K562 (cell line): ENCODE measurements at regions not wholly inside any gene's neighbourhood (a gene's known extent, or its start where the extent isn't known, plus 50 kb on each side); places are given as distances from the start of the nearest gene placed in this dataset.

ENCODE experiments used
- ATAC-seq: fragments of 200-7000 bp; cut with Tn5 transposase; 3 replicates; pipeline ENCODE4 v1.9.1; 2020; ENCODE audit warnings: moderate library complexity
- BruUV-seq: library from RNA; stranded (reverse); fragments of 400-500 nt; replicated peaks from 2 replicates; lab custom pipeline; 2021; lab: Mats Ljungman, UMichigan
- CTCF ChIA-PET: fragments of 300-600 bp; formaldehyde crosslinking; extraction: SDS; loops from one replicate; lab custom pipeline; 2021; ENCODE audit warnings: low intra/inter-chr PET ratio; lab: Yijun Ruan, JAX
- POLR2A ChIA-PET: fragments of 300-600, 350-650 bp; sonication (Branson Sonifier 250); formaldehyde crosslinking; extraction: SDS; loops from one replicate; lab custom pipeline; 2021; ENCODE audit warnings: antibody characterized with exemption, inconsistent platforms; lab: Yijun Ruan, JAX
- DNase-seq, 4 experiments: peaks; one replicate each; pipeline versions ENCODE4 v3.0.0 to v3.0.0-alpha.2; 2011 to 2018; ENCODE audit warnings: low spot score in 3 of 4, mixed read lengths in 3 of 4; ENCODE audit errors: extremely low read depth in 1 of 4
- FAIRE-seq: peaks from 2 replicates; lab custom pipeline; 2011; peaks lifted over from hg19 to GRCh38; lab: Jason Lieb, UNC
- H2AFZ ChIP-seq: 2 replicates; pipeline ENCODE4 v1.6.0; 2011; ENCODE audit warnings: low read depth, low read length, control low read depth, inconsistent platforms
- H3K27ac ChIP-seq: fragments of 200-600 bp; 3 replicates; pipeline ENCODE4 v1.8.0; 2011; ENCODE audit warnings: low read depth, mild to moderate bottlenecking, control low read depth, inconsistent platforms, low read length, moderate library complexity, mixed read lengths; ENCODE audit errors: extremely low read depth
- H3K27me3 ChIP-seq, 2 experiments: fragments of 300-600 bp in 1 of 2; 2 replicates in 1 of 2; 3 replicates in 1 of 2; pipeline versions ENCODE4 v1.6.0 to v1.8.0; 2011; ENCODE audit warnings: inconsistent platforms in 2 of 2, low read length in 2 of 2, mild to moderate bottlenecking in 1 of 2, mixed read lengths in 1 of 2, moderate library complexity in 1 of 2; ENCODE audit not compliant: control insufficient read depth in 2 of 2, insufficient read depth in 2 of 2
- H3K36me3 ChIP-seq: fragments of 300-600 bp; 3 replicates; pipeline ENCODE4 v1.8.0; 2011; ENCODE audit warnings: mild to moderate bottlenecking, low read length, inconsistent platforms; ENCODE audit not compliant: control insufficient read depth, insufficient read depth
- H3K4me1 ChIP-seq, 2 experiments: fragments of 200-600 bp in 1 of 2; replicated peaks in 1 of 2; 2 replicates in 1 of 2; 3 replicates in 1 of 2; pipeline versions ENCODE4 v1.5.1 to v1.8.0; 2011; ENCODE audit warnings: inconsistent platforms in 2 of 2, low read length in 2 of 2, mild to moderate bottlenecking in 1 of 2, mixed read lengths in 1 of 2, moderate library complexity in 1 of 2; ENCODE audit not compliant: control insufficient read depth in 2 of 2, insufficient read depth in 2 of 2
- H3K4me2 ChIP-seq: 2 replicates; pipeline ENCODE4 v1.6.1; 2011; ENCODE audit warnings: low read length, control low read depth, inconsistent platforms, mixed read lengths; ENCODE audit not compliant: insufficient read depth
- H3K4me3 ChIP-seq: fragments of 200-600 bp; sonication (generic), shearing (Covaris generic); 2 replicates; pipeline ENCODE4 v1.5.1; 2016; ENCODE audit warnings: control low read depth, inconsistent platforms
- H3K79me2 ChIP-seq: fragments of 200-600 bp; 3 replicates; pipeline ENCODE4 v1.8.0; 2011; ENCODE audit warnings: low read length, inconsistent platforms; ENCODE audit not compliant: control insufficient read depth, insufficient read depth
- H3K9ac ChIP-seq, 2 experiments: 2 replicates each; pipeline versions ENCODE4 v1.6.0 to v1.6.1; 2011; ENCODE audit warnings: low read depth in 2 of 2, low read length in 2 of 2, control low read depth in 1 of 2, inconsistent platforms in 1 of 2, mild to moderate bottlenecking in 1 of 2, mixed read lengths in 1 of 2; ENCODE audit not compliant: insufficient read depth in 1 of 2
- H3K9me1 ChIP-seq: one replicate; pipeline ENCODE4 v1.6.0; 2011; ENCODE audit warnings: inconsistent platforms, mild to moderate bottlenecking, low read length, moderate library complexity; ENCODE audit not compliant: control insufficient read depth, insufficient read depth
- H3K9me3 ChIP-seq: replicated peaks from 2 replicates; pipeline ENCODE4 v1.5.1; 2011; ENCODE audit warnings: low read depth, low read length, inconsistent platforms; ENCODE audit not compliant: control insufficient read depth, insufficient read depth
- H4K20me1 ChIP-seq: replicated peaks from 2 replicates; pipeline ENCODE4 v1.6.1; 2011; ENCODE audit warnings: low read length, inconsistent platforms, mixed read lengths; ENCODE audit not compliant: control insufficient read depth, insufficient read depth
- HOMEZ ChIP-seq: fragments of 250-450 bp; sonication (Bioruptor Pico); IDR thresholded peaks from 2 replicates; pipeline ENCODE4 v1.4.0; 2020; ENCODE audit warnings: mild to moderate bottlenecking, moderate library complexity
- NCOR1 ChIP-seq: fragments of 450-650 bp; IDR thresholded peaks from 2 replicates; pipeline ENCODE4 v1.6.1; 2016; ENCODE audit warnings: mild to moderate bottlenecking, moderate library complexity
- TRIM24 ChIP-seq, 2 experiments: fragments of 450-650 bp; IDR thresholded peaks; 2 replicates each; pipeline ENCODE4 v1.6.1; 2016
- ZKSCAN3 ChIP-seq: fragments of 250-450 bp; sonication (Bioruptor Pico); IDR thresholded peaks from 2 replicates; pipeline ENCODE4 v1.4.0; 2020
- ZNF324 ChIP-seq: fragments of 250-450 bp; sonication (Bioruptor Pico); IDR thresholded peaks from 2 replicates; pipeline ENCODE4 v1.4.0; 2020; ENCODE audit warnings: mild to moderate bottlenecking
- in situ Hi-C: fragments of 300-500 bp; cut with MboI; formaldehyde crosslinking; loops from 4 replicates; pipeline ENCODE4 v1.15.0; 2018; ENCODE audit warnings: inconsistent platforms, mixed read lengths
- intact Hi-C: fragments of 100-400 bp; cut with micrococcal nuclease; formaldehyde crosslinking; loops from 2 replicates; pipeline ENCODE4 v1.14.2; 2022
- TF ChIP-seq, protein P1 (sequence below), 2 experiments: IDR thresholded peaks; 2 replicates each; pipeline ENCODE4 v1.6.1; 2011; ENCODE audit warnings: borderline replicate concordance in 1 of 2, control low read depth in 1 of 2, low read depth in 1 of 2, low read length in 1 of 2, mild to moderate bottlenecking in 1 of 2, mixed read lengths in 1 of 2, moderate library complexity in 1 of 2; ENCODE audit not compliant: insufficient read depth in 1 of 2, insufficient read length in 1 of 2, poor library complexity in 1 of 2, severe bottlenecking in 1 of 2; ENCODE audit errors: extremely low read depth in 1 of 2

DNA sequence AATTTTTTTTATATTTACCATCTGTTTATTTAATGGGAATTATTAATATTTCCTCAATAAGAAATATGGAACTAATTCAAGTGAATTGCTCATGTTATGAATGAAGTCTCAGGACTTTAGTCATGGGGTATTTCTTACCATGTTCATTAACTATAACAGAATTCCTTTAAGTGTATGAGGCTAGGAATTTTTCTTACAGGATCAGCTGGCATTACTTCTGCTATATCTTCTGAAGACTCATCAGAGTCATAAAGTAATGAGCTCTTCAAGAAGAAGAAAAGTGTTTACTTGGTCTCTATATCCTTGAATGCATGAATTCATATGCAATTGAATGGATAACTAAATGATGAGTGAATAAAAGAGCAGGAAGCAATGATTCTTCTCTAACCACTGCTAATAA lies 486.8 kb upstream of the THBS1 start:
- H3K4me3 ChIP-seq = no peak overlapping the region
- TF ChIP-seq TRIM24 (IDR thresholded peaks at IDR 0.05) = no peak
- no peak for TF ChIP-seq ZNF324 (CRISPR knock-in tag)
- TF ChIP-seq NCOR1 = no peak
- TF ChIP-seq HOMEZ (CRISPR knock-in tag) = no peak
- TF ChIP-seq ZKSCAN3 (CRISPR knock-in tag) = no peak
- TF ChIP-seq, protein P1, sequence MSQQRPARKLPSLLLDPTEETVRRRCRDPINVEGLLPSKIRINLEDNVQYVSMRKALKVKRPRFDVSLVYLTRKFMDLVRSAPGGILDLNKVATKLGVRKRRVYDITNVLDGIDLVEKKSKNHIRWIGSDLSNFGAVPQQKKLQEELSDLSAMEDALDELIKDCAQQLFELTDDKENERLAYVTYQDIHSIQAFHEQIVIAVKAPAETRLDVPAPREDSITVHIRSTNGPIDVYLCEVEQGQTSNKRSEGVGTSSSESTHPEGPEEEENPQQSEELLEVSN (IDR thresholded peaks at IDR 0.05; ENCODE audit: borderline replicate concordance in 1 of 2, extremely low read depth in 1 of 2, insufficient read depth in 1 of 2, insufficient read length in 1 of 2, low read depth in 1 of 2, low read length in 1 of 2, poor library complexity in 1 of 2, severe bottlenecking in 1 of 2) = no peak
- POLR2A ChIA-PET = interaction anchor here (0.8 kb wide), 1 partner anchor 15 kb away, joined by 4 read pairs; no protein-coding TSS in a partner anchor
- in situ Hi-C loops (no loop called here), intact Hi-C loops (no loop called here)
- no peaks in the 10 kb centered on the region for H3K79me2 ChIP-seq
- no peak overlapping the region for H3K9ac ChIP-seq
- CTCF ChIA-PET = no interaction called here
- H3K27me3 ChIP-seq = no peaks in the 10 kb centered on the region; a peak in 1 of 5 replicates
- no peak overlapping the region for H3K27ac ChIP-seq
- no TSS peak for BruUV-seq
- no peaks in the 10 kb centered on the region for H3K4me1 ChIP-seq
- FAIRE-seq = no peak
- H3K36me3 ChIP-seq = no peaks in the 10 kb centered on the region
- H3K9me1 ChIP-seq = no peaks in the 10 kb centered on the region
- no peak overlapping the region for H2AFZ ChIP-seq
- no peaks in the 10 kb centered on the region for H4K20me1 ChIP-seq
- H3K9me3 ChIP-seq = no peaks in the 10 kb centered on the region
- no peak overlapping the region for H3K4me2 ChIP-seq
- no peak for DNase-seq
- no peak for ATAC-seq
